ENCODE measurements at regions not wholly inside any gene's neighbourhood (a gene's known extent, or its start where the extent isn't known, plus 50 kb on each side); places are given as distances from the start of the nearest gene placed in this dataset.
"Not testable (repeated sequence)": the region's sequence is repeated elsewhere in the genome, so short reads cannot be mapped to it uniquely, and the experiment has no call there.

GRCh38 chr12:32010631-32011336 lies 51.6 kb downstream of the RESF1 start:
- H3K27ac Mint-ChIP-seq = no peak overlapping the region

GRCh38 chr12:32012249-32012785 lies 53.1 kb downstream of the RESF1 start:
- Mint-ChIP-seq H3K9me3 (no peaks in the 10 kb centered on the region), H3K36me3 (ENCODE audit: insufficient read depth) (peaks cover 6% of the 10 kb centered on the region), H3K4me1 (ENCODE audit: low read depth in 2 of 2) (no peaks in the 10 kb centered on the region), H3K4me3 (no peak overlapping the region), H3K27ac (peak overlapping the region; percentile 15 to 53), H3K27me3 (no peaks in the 10 kb centered on the region)
- ATAC-seq (replicated peaks) = no peak
- no peak for DNase-seq

More at GRCh38 chr12:32010631-32011336, 51.6 kb downstream of the RESF1 start:
- DNase-seq (no peak), ATAC-seq (replicated peaks) (no peak)
- Mint-ChIP-seq H3K4me1 (ENCODE audit: low read depth in 2 of 2) (no peaks in the 10 kb centered on the region), H3K9me3 (no peaks in the 10 kb centered on the region), H3K27me3 (no peaks in the 10 kb centered on the region), H3K36me3 (ENCODE audit: insufficient read depth) (peaks cover 6% of the 10 kb centered on the region), H3K4me3 (no peak overlapping the region)

- Mint-ChIP-seq H3K4me3 (no peak overlapping the region), H3K27ac (no peak overlapping the region), H3K36me3 (ENCODE audit: insufficient read depth) (no peaks in the 10 kb centered on the region), H3K9me3 (no peaks in the 10 kb centered on the region), H3K27me3 (no peaks in the 10 kb centered on the region), H3K4me1 (ENCODE audit: low read depth in 2 of 2) (no peaks in the 10 kb centered on the region)
- DNase-seq (no peak), ATAC-seq (replicated peaks) (no peak)
These were observed 55.8 kb downstream of the RESF1 start for GRCh38 chr12:32015036-32015435.

- H3K36me3 Mint-ChIP-seq (ENCODE audit: insufficient read depth) = no peaks in the 10 kb centered on the region
- ATAC-seq (replicated peaks) (no peak), DNase-seq (no peak)
- no peaks in the 10 kb centered on the region for H3K27me3 Mint-ChIP-seq
- no peaks in the 10 kb centered on the region for H3K9me3 Mint-ChIP-seq
- H3K27ac Mint-ChIP-seq = no peak overlapping the region
- no peaks in the 10 kb centered on the region for H3K4me1 Mint-ChIP-seq (ENCODE audit: low read depth in 2 of 2)
- H3K4me3 Mint-ChIP-seq = no peak overlapping the region
These were observed 57.7 kb downstream of the RESF1 start for GRCh38 chr12:32016680-32017482.

- ATAC-seq (replicated peaks) (no peak), DNase-seq (no peak)
- H3K4me3 Mint-ChIP-seq = no peak overlapping the region
- no peaks in the 10 kb centered on the region for H3K27me3 Mint-ChIP-seq
- no peaks in the 10 kb centered on the region for H3K9me3 Mint-ChIP-seq
- no peaks in the 10 kb centered on the region for H3K36me3 Mint-ChIP-seq (ENCODE audit: insufficient read depth)
- H3K27ac Mint-ChIP-seq = peak overlapping the region in 1 of 2 donors; percentile 19
- H3K4me1 Mint-ChIP-seq (ENCODE audit: low read depth in 2 of 2) = peaks cover 11 to 12% of the 10 kb centered on the region in 2 donors
These were observed 62.1 kb downstream of the RESF1 start for GRCh38 chr12:32021346-32021773.

GRCh38 chr12:32022387-32022786 lies 63.2 kb downstream of the RESF1 start:
- peaks cover 11 to 12% of the 10 kb centered on the region in 2 donors for H3K4me1 Mint-ChIP-seq (ENCODE audit: low read depth in 2 of 2)
- not testable (repeated sequence) for H3K4me3 Mint-ChIP-seq; H3K27ac Mint-ChIP-seq; H3K27me3 Mint-ChIP-seq; ATAC-seq (replicated peaks); DNase-seq; H3K9me3 Mint-ChIP-seq; H3K36me3 Mint-ChIP-seq (ENCODE audit: insufficient read depth)

- H3K27me3 Mint-ChIP-seq; H3K9me3 Mint-ChIP-seq; ATAC-seq (replicated peaks); H3K27ac Mint-ChIP-seq; DNase-seq; H3K36me3 Mint-ChIP-seq (ENCODE audit: insufficient read depth); H3K4me3 Mint-ChIP-seq: not testable (repeated sequence)
- peaks cover 11 to 12% of the 10 kb centered on the region in 2 donors for H3K4me1 Mint-ChIP-seq (ENCODE audit: low read depth in 2 of 2)
These were observed 64.6 kb downstream of the RESF1 start for GRCh38 chr12:32023861-32024260.

- H3K4me3 Mint-ChIP-seq = no peak overlapping the region
- H3K4me1 Mint-ChIP-seq (ENCODE audit: low read depth in 2 of 2) = peaks cover 11 to 15% of the 10 kb centered on the region in 2 donors
- H3K27ac Mint-ChIP-seq = peak overlapping the region; percentile 16 to 42
- ATAC-seq (replicated peaks) (no peak), DNase-seq (no peak)
- no peaks in the 10 kb centered on the region for H3K27me3 Mint-ChIP-seq
- H3K36me3 Mint-ChIP-seq (ENCODE audit: insufficient read depth) = no peaks in the 10 kb centered on the region
- no peaks in the 10 kb centered on the region for H3K9me3 Mint-ChIP-seq
These were observed 65.8 kb downstream of the RESF1 start for GRCh38 chr12:32024884-32025592.

GRCh38 chr12:32025906-32026305 lies 66.7 kb downstream of the RESF1 start:
- ATAC-seq (replicated peaks) = peak; percentile 95
- peak overlapping the region; percentile 9 to 19 for H3K27ac Mint-ChIP-seq
- no peaks in the 10 kb centered on the region for H3K36me3 Mint-ChIP-seq (ENCODE audit: insufficient read depth)
- peak overlapping the region; percentile 3 to 11 for H3K4me3 Mint-ChIP-seq
- H3K4me1 Mint-ChIP-seq (ENCODE audit: low read depth in 2 of 2) = peaks cover 11 to 15% of the 10 kb centered on the region in 2 donors
- no peaks in the 10 kb centered on the region for H3K27me3 Mint-ChIP-seq
- H3K9me3 Mint-ChIP-seq = no peaks in the 10 kb centered on the region
- DNase-seq = peak in 2 of 3 experiments; percentile 4 to 5

GRCh38 chr12:32027684-32028365 lies 68.6 kb downstream of the RESF1 start:
- H3K36me3 Mint-ChIP-seq (ENCODE audit: insufficient read depth) = no peaks in the 10 kb centered on the region
- DNase-seq = no peak
- no peak overlapping the region for H3K27ac Mint-ChIP-seq
- no peak for ATAC-seq (replicated peaks)
- H3K27me3 Mint-ChIP-seq = no peaks in the 10 kb centered on the region
- peaks cover 11 to 15% of the 10 kb centered on the region in 2 donors for H3K4me1 Mint-ChIP-seq (ENCODE audit: low read depth in 2 of 2)
- H3K4me3 Mint-ChIP-seq = no peak overlapping the region
- no peaks in the 10 kb centered on the region for H3K9me3 Mint-ChIP-seq

GRCh38 chr12:32030151-32030550 lies 70.9 kb downstream of the RESF1 start:
- DNase-seq (no peak), ATAC-seq (replicated peaks) (no peak)
- peaks cover 6 to 10% of the 10 kb centered on the region in 2 donors for H3K4me1 Mint-ChIP-seq (ENCODE audit: low read depth in 2 of 2)
- H3K36me3 Mint-ChIP-seq (ENCODE audit: insufficient read depth) = no peaks in the 10 kb centered on the region
- H3K27me3 Mint-ChIP-seq = no peaks in the 10 kb centered on the region
- H3K27ac Mint-ChIP-seq = no peak overlapping the region
- no peaks in the 10 kb centered on the region for H3K9me3 Mint-ChIP-seq
- no peak overlapping the region for H3K4me3 Mint-ChIP-seq

GRCh38 chr12:32030676-32031075 lies 71.5 kb downstream of the RESF1 start:
- H3K4me3 Mint-ChIP-seq = no peak overlapping the region
- peak overlapping the region in 1 of 2 donors; percentile 45 for H3K27ac Mint-ChIP-seq
- H3K27me3 Mint-ChIP-seq = no peaks in the 10 kb centered on the region
- DNase-seq = no peak
- no peaks in the 10 kb centered on the region for H3K36me3 Mint-ChIP-seq (ENCODE audit: insufficient read depth)
- peaks cover 6 to 9% of the 10 kb centered on the region in 2 donors for H3K4me1 Mint-ChIP-seq (ENCODE audit: low read depth in 2 of 2)
- ATAC-seq (replicated peaks) = no peak
- no peaks in the 10 kb centered on the region for H3K9me3 Mint-ChIP-seq

GRCh38 chr12:32031109-32031508 lies 71.9 kb downstream of the RESF1 start:
- ATAC-seq (replicated peaks) (no peak), DNase-seq (no peak)
- Mint-ChIP-seq H3K4me1 (ENCODE audit: low read depth in 2 of 2) (peaks cover 2 to 5% of the 10 kb centered on the region in 2 donors), H3K27me3 (no peaks in the 10 kb centered on the region), H3K9me3 (no peaks in the 10 kb centered on the region), H3K4me3 (no peak overlapping the region), H3K36me3 (ENCODE audit: insufficient read depth) (no peaks in the 10 kb centered on the region), H3K27ac (peak overlapping the region in 1 of 2 donors; percentile 15)
